ENCODE measurements at regions not wholly inside any gene's neighbourhood (a gene's known extent, or its start where the extent isn't known, plus 50 kb on each side); places are given as distances from the start of the nearest gene placed in this dataset.
A peak's percentile ranks its signal among the peaks of the same experiment; 100 is the strongest.
"Not testable (repeated sequence)": the region's sequence is repeated elsewhere in the genome, so short reads cannot be mapped to it uniquely, and the experiment has no call there.

DNA sequence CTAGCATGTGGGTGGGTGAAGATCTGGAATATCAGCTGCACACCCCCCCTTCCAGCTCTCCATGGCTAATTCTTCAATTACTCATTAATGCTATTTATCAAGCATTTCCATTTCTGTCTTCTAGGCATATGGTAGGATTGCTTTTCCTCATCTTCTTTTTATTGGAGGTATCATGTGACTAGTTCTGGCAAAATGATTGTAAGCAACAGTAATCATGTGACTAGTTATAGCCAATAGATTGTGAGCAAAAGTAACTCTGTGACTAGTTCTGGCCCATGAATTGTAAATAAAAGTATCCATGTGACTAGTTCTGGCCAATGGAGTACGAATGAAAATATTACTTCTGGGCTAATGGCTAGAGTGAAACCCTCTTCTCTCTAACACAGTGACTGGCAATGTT, 107.0 kb upstream of the TMEM132E start:
- DNase-seq = no peak

DNA sequence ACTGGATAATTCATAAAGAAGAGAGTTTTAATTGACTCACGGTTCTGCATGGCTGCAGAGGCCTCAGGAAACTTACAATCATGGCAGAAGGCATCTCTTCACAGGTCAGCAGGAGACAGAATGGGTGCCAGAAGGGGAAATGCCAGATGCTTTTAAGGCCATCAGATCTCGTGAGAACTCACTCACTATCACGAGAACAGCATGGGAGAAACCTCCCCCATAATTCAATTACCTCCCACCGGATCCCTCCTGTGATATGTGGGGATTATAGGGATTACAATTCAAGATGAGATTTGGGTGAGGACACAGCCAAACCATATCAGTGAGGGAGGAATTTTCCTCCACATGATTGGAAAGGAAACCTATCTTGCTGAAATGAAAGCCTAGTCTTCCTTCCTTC, 108.1 kb upstream of the TMEM132E start:
- not testable (repeated sequence) for DNase-seq

DNA sequence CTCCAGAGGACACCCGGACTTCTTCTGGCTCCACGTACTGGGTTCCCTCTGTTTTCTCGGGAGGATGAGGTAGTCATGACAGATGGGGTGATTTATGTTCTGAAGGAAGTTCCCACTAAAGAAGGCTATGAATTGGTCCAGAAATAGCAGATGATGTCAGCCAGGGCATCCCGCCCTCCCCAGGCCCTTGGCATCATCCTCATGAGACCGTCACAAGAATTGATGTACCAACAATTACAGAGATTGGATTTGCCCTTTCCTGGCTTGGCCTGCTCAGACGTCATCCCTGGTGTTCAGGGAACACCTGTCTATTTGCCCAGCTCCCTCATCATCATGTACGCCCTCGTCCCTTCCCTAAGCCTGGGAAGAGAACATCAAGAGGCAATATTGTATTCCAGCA, 102.8 kb upstream of the CCL1 start:
- DNase-seq = no peak

DNA sequence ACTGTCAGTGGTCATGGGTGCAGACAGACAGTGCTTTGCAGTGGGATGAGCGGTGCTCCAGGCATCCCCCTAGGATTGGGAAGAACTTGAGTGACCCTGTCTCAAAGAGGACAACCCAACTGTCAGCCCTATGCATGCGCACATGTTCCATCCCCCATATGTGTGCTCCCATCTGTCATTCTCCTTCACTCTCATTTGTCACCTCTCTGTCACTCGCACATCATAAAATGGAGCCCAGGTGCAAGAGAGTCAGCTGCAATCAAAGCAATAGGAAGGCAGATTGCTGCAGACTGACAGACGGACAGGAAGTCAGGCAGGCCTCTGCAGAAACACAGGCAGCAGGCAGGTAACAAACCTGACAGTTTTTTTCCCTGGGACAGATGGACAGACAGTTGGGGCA, 101.8 kb upstream of the CCL1 start:
- no peak for DNase-seq

DNA sequence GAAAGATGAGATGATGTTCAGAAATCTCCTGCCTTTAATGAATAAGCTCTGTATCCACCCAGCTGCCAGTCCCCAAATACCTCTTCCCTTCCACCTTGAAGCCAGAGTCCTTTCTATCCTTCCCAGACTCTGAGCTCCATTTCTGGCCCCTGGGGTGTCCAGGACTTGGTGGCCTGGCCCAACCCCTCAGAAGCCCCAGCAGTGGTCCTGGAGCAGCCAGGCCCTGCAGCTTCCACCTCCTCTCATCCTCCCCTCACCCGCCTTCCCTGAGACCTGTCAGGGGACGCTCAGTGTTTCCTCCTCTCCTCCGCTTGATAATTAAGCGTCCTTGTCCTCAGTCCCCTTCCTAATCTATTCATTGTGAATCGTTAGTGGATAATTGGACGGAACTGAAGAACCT, 95.2 kb upstream of the CCL1 start:
- DNase-seq = no peak

DNA sequence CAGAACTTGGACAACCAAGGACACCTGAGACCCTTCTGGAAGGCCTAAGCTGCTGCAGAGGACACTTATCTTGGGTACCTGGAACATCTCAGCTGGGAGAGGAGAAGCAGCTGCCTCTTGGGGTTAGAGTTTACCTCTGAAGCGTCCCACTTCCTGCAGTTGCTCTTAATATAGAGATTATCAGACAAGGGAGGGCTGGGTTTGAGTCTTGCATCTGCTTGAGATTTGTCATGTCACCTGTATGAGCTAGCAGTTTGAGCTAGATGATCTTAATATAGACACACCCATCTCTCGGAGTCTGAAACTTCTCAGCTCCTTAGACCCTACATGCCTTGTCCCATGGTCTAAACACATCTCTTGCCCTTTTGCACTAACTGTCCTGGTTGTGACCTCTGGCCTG, 93.1 kb upstream of the CCL1 start:
- no peak for DNase-seq

DNA sequence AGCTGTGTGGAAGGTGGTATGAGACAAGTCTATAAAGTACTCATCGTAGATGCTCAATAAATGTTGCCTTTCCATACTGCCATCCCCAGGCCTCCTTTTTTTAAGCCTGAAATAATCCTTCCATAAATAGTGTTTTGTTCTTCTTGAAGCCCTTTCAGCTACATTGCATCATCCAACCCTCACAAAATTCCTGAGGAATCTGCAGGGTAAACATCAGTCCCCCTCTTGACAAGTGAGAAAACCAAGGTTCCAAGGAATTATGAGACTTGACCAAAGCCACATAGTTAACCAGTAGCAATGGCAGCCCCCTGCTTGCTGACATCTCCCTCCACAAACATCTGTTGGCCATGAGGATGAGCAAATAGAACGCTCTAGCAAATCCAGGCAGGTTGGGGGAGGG, 89.7 kb upstream of the CCL1 start:
- no peak for DNase-seq

DNA sequence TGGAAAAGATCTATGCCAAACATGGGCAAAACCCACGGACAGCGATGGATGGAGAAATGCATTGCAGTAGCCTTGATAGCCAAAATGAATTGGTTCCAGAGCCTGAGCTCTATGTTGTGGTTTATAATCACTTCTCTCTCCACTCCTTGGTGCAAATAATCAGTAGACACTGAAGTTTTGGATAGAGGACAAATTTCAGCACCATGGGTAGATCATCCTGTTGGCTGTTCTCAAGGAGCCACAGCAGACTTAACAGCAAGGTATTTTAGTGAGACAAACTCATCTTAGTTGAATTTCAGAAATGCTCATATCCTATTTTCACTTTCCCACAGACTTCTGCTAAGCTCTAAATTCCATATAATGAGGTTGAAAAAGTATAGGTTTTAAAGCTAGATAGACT, 88.3 kb upstream of the CCL1 start:
- DNase-seq = no peak

DNA sequence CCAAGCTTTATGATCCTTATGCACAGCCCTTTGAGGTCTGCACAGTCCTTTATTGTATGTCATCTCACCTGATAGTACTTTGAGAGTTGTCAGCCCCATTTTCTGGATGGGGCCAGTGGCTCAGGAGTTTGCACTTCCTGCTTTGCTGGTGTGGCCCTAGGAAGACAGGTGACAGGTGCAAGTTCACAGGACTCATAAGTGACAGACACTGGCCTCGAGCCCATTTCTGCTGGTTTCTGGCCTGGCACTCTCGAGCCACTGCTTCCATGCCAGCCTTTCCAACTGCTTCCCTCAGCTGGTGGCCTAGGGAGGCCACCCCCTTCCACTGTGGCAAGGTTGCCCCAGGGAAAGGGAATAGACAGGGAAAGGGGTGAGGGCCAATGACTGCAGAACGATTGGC, 84.4 kb upstream of the CCL1 start:
- no peak for DNase-seq

DNA sequence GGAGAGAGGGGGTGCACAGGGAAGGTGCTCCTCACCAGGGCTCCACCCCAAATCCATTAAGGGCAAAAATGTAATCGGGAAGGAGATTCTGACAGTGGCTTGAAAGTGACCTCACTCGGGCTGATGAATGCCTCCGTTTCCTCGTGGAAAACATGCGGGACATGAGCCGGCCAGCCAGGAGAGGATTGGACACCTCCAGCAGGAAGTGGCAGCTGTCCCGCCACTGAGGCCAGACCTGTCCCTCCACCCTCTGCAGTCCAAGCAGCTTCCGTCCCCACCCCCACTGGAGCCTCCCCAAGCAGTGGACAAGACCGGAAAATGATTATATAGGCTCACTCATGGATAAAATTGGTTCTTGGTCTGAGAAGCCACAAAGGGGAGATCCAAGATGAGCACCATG, 82.1 kb upstream of the CCL1 start:
- DNase-seq = no peak

DNA sequence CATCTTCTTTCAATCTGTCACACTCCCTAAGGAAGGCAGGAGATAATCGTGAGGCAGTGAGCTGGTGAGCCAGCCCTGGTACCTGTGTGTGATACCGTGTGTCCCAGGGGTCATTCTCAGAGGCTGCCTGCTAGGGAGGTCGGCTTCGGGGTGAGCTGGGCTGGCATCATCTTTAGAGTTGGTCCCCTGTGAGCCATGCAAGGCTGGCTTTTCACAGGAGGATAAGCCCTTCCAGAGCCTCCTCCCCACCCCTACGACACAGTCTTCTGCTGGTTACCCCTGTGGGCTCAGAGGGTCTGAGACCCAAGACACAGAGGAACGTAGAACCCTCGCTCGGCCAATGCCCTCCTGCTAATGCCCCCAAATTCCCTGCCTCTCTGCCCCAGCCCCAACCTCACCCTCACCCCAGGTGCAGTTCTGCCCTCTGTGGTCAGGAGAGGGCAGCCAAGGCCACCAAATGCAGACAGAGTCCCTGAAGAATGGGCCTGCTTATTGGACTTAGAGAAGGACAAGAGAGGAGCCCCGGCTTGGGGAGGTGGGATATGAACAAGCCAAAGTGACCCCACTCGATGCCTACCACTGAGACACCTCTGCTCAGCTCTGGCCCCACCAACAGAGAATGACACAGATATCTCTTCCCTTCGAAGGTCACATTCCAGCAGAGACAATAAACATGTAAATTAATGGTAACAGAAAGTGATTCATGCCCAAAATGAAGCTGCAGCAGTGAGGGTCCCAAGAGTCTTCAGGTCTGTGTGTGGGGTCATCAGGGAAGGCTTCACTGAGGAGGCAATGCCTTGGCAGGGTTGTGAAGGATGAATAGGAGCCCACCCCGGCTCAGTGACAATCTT, 80.8 kb upstream of the CCL1 start:
- DNase-seq = no peak

DNA sequence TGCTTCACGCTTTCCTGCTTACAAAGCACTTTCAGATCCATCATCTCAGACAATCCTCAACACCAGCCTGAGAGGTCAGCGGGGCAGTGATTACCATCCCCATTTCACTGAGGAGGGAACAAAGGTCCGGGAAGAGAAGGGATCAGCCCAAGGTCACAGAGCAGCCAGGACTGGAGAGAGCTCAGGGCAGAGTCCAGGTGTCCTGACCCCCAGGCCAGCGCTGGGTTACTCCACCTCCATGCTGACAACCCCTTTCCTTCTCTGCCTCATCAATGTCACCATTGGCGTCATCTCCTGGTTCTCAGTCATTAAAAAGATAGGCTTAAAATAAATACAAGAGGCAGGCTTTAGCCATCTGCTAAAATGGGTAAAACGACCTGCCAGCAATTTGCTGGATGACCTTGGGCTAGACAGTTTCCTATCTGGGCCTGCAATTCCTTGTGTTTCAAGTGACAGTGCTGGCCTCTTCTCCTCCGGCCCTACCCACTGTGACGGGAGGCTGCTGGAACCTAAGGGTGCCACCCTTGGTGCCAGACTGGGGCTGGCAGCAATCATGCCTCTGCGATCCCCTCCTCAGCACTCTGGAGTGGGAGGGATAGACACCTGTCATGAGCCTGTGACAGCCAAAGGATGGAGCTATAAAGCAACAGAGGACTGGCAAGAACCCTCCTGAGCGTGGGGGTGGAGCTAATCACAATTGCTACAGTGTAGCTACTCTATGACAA, 79.5 kb upstream of the CCL1 start:
- no peak for DNase-seq

DNA sequence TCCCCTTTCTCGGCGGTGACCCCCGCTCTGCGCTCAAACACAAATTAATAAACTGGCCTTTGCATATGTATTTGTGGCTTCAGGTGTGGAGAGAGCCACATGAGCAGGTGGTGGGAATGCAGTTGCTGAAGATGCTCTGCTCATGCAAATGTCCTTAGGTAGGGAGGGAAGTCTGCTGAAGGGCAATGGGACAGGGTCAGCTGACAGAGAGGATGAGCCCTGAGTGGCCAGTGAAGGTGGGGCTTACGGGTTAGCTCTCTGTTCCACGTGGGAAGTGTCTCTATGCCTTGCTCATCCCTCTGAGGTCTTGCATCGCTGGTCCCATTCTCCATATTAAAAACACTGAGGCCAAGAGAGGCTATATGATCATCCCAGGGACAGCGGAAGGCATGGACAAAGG, 74.2 kb upstream of the CCL1 start:
- no peak for DNase-seq

DNA sequence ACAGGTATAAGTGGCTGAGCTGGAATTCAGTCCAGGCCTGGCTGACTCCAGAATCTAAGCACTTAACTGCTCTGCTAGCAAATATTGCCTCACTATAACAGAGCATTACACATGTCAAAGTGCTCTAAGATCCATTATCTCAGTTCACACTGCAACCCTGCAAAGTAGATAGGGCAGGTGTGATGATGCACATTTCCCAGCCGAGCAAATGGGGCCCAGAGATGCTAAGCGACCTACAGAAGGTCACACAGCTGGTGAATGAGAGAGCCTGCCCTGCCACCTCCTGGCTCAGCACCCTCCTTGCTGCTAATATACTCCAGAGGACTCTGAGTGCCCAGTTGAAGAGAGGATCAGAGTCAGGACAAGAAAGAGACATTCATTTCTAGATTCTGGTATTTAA, 73.6 kb upstream of the CCL1 start:
- DNase-seq = no peak

DNA sequence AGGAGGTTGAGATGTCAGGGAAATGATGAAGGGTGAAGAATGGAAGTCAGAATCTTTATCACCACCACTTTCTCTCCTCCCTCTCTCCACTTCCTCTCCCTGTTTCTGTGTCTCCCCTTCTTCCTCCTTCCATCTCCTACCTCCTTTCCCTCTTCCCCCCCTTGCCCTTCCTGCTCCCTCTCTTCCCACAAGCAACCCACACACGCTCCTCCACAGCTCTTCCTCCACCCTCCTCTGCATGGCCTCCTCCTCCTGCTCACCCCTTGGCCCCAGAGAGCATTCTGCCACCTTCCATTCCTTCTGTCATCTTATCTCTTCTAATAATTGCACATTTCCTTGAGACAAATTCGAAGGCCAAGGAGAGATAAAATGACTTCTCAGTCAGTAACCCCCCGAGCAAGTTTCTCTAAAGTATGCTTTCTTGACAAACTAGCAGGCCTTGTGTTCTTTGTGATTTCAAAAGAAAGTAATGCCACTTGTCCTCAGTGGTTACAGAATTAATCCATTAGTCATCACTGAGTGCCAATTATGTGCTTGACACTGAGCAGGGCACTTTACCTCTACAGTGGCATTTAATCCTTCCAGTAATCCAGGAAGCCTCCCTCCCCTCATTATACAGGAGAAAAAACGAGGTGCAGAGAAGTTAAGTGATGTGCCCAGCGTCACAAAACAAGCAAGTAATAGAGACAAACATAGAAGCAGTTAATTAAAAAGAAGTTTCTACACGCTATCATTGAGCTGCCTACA, 72.3 kb upstream of the CCL1 start:
- no peak for DNase-seq

DNA sequence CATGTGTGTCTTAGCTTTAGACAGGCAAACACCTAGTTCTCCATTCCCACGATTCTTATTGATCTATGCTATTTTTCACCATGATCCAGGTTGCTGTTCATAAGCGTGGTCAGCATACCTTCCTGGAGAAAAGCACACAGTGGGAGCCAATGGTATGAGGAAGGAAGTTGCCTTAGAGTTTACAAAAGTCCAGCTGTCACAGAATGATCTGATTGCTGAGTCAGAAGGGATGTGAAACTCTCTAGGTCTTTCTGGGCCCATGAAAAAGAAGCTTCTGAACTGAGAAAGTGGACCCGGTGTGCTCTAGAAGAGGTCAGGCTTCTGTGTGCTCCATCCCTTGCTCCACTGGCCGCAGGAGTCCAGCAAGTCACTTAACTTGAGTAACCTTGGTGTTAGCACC, 71.0 kb upstream of the CCL1 start:
- no peak for DNase-seq

DNA sequence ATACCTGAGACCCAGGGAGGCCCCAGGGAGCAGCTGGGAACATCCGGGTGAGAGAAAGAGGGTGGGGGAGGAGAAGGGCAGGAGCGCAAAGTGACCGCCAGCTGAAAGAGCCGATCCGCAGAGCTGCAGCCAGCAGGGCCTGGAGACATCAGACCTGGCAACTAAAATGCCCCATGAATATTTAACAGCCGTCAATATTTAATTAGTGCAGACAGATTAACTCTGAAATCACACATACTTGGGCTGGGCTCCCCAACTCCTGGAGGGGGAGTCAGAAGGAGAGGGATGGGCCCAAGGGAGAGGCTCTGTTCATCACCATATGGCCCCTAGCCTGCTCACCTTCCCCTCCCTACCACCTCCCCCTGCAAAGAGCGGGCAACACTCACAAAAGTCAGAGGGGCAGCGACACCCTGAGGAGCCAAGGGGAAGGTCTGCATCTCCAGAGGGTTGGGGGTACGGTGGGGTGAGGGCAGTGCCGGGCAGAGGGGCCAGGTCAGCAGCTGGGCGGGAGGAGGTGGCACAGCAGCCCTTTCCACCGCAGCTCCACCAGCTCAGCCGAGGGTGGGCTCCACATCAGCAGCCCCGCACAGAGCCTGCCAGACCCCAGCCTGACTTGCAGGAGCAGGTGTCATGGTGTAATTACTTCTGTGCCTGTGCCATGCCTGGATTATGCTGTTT, 61.9 kb upstream of the CCL1 start:
- DNase-seq = no peak

DNA sequence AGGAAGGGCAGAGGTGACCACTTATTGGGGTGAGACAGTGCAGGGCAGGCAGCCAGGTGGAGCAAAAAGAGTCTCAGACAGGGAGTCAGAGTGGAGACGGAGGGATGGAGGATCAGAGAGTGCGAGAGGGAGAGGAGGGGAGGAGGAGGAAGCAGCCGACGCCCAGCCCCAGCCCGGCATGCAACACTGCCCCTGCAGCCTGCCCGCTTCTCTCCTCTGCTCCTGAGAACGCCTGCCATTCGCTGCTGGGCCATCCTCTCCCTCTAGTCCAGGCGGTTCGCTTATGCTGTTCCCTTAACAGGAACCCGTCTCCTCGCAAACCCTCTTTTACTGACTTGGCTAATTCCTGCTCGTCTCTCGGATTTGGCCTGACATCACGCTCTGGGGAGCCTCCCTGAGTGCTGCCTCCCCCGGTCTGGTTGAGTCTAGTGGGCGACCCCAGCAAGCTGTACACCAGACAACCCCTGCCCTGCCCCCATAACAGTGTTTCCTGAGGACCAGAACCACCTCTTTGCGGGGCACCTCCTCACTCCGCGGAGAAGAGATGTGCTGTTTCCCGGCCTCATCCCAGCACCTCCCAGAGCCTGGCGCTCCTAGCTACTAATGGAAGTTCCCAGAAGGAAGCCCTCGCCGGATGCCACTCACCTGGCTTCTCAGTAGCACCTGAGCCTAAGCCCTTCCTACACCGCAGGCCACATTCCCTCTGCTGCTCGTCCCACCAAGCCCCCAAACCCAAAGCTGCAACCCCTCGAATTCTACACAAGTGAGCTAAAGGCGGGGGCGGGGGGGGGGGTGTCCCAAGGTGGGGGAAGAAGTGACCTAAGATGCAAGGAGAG, 61.2 kb upstream of the CCL1 start:
- no peak for DNase-seq

DNA sequence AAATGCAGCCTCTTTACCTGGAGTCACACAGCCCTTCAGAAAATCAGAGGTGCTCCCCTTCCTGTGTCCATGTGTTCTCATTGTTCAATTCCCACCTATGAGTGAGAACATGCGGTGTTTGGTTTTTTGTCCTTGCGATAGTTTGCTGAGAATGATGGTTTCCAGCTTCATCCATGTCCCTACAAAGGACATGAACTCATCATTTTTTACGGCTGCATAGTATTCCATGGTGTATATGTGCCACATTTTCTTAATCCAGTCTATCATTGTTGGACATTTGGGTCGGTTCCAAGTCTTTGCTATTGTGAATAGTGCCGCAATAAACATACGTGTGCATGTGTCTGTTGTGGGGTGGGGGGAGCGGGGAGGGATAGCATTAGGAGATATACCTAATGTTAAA, 60.3 kb upstream of the CCL1 start:
- not testable (repeated sequence) for DNase-seq

DNA sequence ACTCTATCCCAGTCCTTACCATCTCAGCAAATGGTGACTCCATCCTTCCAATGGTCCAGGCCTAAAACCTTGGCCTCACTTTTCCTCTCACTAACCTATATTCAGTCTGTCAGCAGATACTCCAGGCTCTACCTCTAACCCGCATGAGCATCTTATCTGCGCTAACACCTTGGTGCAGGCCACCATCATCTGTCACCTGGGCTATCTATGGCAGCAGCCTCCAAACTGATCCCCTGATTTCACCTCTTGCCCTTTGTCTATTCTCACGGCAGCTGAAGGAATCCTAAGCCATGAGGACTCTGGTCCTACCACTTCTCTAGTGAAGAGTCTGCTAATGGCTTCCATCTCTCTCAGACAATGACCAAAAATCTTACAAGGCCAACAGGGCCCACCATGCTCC, 57.9 kb upstream of the CCL1 start:
- no peak for DNase-seq

DNA sequence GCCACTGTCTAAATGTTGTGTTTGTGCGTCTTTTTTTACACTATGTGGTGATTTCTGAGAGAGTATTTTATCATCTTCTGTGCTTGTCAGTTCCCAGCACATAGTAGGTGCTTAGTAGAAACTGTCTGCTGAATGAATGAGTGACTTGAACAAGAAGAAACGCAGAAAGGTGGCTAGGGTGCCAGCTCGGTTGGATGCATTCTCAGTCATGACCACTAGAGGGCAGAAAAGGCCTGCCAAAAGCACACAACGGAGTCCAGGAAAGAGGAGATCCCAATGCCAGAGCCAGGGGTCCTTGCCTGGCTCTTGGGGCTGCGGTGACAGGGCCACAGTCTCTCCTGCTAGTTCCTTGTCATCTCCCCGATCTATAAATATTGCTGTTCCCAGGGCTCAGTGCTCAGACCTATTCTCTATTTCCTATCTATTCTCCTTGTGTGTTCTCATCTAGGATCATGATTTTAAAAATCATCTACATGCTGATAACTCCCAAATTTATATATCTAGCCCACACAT, 57.3 kb upstream of the CCL1 start:
- peak; percentile 64 to 68 for DNase-seq

DNA sequence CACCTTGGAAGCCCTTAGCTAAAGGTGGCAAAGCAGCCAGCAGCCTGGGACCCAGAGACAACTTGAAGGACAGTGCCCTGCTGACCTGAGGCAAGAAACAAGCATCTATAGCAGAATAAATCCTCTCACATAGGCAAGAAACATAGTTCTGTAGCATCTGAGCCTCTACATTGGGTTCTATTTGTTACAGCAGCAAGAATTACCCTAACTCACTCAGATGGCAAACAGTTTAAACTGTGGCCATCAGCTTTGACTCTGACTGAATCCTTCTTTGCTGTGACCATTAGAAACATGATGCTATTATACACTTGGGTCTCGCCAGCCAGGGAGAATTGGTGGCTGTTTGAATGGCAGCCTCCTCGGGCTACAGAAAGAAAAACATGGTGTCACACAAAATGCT, 53.1 kb upstream of the CCL1 start:
- DNase-seq = no peak

Data from CD4-positive, alpha-beta T cell treated with Interleukin-4 for 1 hour (primary cell).